ENCODE measurements at regions not wholly inside any gene's neighbourhood (a gene's known extent, or its start where the extent isn't known, plus 50 kb on each side); places are given as distances from the start of the nearest gene placed in this dataset.

DNA sequence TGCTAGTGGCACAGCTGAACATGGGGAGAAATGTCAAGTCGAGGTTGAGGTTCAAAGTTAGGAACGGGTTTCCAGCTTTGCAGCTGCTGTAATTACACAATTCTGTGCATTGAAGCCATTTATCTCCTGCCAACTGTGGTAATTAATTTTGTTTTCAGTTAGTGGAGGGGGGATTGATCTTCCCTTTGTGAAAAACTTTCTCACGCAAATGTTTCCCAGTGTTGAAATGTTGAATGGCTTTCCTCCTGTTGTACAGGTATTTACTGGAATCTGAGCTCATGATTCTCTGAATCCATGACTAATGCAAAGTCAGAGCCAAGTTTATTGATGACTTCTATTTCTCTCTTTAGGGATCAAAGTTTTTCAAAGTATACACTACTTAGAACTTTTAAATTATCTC, 198.4 kb upstream of the SLC35B3 start:
- no peak for TF ChIP-seq GATA3 (IDR thresholded peaks at IDR 0.05; ENCODE audit: low read depth, low read length)
- TF ChIP-seq GATA2 (IDR thresholded peaks at IDR 0.05; ENCODE audit: low read depth, low read length), result no peak

Data from SH-SY5Y (cell line).